ENCODE measurements at regions not wholly inside any gene's neighbourhood (a gene's known extent, or its start where the extent isn't known, plus 50 kb on each side); places are given as distances from the start of the nearest gene placed in this dataset.
"Not testable (repeated sequence)": the region's sequence is repeated elsewhere in the genome, so short reads cannot be mapped to it uniquely, and the experiment has no call there.

GRCh38 chr1:149713513-149713912, 69.0 kb upstream of the FCGR1A start:
- not testable (repeated sequence) for TF ChIP-seq CTCF (IDR thresholded peaks at IDR 0.05); ZFX (IDR thresholded peaks at IDR 0.05; ENCODE audit: borderline replicate concordance)
